HL-60 (cell line): ENCODE measurements at regions not wholly inside any gene's neighbourhood (a gene's known extent, or its start where the extent isn't known, plus 50 kb on each side); places are given as distances from the start of the nearest gene placed in this dataset.

Experiments
- POLR2AphosphoS5 ChIP-seq: IDR thresholded peaks from 2 replicates; pipeline ENCODE4 v1.6.1; 2012; ENCODE audit warnings: low read depth
- TF ChIP-seq, protein P1 (sequence below): IDR thresholded peaks from one replicate; pipeline ENCODE4 v1.5.1; 2011; ENCODE audit warnings: low read length, control low read depth, inconsistent platforms; ENCODE audit not compliant: insufficient read depth

DNA sequence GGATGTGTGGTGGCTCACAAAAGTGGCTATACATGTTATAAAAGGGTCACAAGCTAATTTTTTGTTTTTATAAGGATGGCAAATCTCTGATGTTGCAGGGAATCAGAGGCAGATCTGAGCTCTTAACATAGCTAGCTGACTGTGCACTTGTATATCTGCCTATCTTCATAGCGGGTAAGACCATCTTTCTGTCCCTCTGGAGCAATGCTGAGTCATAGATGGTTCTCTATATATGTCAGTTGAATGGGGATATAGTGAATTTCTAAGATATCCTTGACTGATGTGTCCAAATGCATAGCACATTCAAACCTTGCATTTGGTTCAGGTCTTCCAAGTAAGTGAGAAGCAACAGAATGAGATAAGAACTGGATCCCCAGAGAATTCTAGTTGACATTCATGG lies 272.6 kb upstream of the PROX1 start:
- TF ChIP-seq POLR2AphosphoS5, result no peak
- TF ChIP-seq, protein P1, sequence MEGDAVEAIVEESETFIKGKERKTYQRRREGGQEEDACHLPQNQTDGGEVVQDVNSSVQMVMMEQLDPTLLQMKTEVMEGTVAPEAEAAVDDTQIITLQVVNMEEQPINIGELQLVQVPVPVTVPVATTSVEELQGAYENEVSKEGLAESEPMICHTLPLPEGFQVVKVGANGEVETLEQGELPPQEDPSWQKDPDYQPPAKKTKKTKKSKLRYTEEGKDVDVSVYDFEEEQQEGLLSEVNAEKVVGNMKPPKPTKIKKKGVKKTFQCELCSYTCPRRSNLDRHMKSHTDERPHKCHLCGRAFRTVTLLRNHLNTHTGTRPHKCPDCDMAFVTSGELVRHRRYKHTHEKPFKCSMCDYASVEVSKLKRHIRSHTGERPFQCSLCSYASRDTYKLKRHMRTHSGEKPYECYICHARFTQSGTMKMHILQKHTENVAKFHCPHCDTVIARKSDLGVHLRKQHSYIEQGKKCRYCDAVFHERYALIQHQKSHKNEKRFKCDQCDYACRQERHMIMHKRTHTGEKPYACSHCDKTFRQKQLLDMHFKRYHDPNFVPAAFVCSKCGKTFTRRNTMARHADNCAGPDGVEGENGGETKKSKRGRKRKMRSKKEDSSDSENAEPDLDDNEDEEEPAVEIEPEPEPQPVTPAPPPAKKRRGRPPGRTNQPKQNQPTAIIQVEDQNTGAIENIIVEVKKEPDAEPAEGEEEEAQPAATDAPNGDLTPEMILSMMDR, result no peak
